ENCODE measurements at regions not wholly inside any gene's neighbourhood (a gene's known extent, or its start where the extent isn't known, plus 50 kb on each side); places are given as distances from the start of the nearest gene placed in this dataset.
"Not testable (repeated sequence)": the region's sequence is repeated elsewhere in the genome, so short reads cannot be mapped to it uniquely, and the experiment has no call there.

DNA sequence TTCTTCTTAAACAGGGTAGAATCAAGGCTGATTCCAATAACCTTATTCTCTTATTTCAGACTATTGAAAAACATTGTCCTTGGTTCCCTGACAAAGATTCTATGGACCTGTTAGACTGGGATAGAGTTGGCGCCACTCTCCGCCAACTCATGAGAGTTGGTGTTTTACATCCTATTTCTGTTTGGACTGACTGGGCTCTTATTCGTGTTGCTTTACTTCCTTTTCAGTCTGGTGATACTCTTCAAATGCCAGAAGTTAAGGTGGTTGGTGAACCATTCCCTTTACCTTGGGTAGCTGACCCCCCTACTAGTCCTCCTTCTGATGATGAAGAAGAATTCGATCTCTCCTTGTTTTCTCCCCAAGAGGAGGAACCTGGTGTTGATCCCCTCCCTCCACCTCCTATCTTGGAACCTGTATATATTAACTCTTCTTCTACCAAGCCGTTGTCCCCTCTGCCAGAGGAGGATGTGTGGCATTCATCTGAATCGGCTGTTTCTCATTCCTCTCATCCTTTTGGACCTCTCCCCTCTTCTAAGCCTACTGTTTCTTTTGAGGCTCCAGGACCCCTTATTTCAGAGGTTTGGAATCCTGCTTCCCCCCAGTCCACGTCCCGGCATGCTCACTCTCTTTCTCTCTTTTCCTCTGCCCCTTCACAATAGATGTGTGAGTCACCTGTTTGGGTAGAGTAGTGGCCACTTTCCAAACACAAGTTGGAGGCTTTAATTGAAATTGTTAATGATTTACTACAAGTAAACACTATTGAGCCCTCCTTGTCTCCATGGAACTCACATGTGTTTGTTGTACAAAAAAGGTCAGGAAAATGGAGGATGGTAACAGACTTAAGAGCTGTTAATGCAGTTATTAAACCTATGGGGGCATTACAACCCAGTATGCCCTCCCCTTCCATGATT lies 585.7 kb downstream of the NSUN3 start:
- TF ChIP-seq, protein P1, sequence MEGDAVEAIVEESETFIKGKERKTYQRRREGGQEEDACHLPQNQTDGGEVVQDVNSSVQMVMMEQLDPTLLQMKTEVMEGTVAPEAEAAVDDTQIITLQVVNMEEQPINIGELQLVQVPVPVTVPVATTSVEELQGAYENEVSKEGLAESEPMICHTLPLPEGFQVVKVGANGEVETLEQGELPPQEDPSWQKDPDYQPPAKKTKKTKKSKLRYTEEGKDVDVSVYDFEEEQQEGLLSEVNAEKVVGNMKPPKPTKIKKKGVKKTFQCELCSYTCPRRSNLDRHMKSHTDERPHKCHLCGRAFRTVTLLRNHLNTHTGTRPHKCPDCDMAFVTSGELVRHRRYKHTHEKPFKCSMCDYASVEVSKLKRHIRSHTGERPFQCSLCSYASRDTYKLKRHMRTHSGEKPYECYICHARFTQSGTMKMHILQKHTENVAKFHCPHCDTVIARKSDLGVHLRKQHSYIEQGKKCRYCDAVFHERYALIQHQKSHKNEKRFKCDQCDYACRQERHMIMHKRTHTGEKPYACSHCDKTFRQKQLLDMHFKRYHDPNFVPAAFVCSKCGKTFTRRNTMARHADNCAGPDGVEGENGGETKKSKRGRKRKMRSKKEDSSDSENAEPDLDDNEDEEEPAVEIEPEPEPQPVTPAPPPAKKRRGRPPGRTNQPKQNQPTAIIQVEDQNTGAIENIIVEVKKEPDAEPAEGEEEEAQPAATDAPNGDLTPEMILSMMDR (IDR thresholded peaks at IDR 0.05) = not testable (repeated sequence)
- not testable (repeated sequence) for TF ChIP-seq EZH2phosphoT487 (IDR thresholded peaks at IDR 0.05)

Data from neural progenitor cell (in vitro differentiated cells).